ENCODE measurements at regions not wholly inside any gene's neighbourhood (a gene's known extent, or its start where the extent isn't known, plus 50 kb on each side); places are given as distances from the start of the nearest gene placed in this dataset.

- Histone ChIP-seq H3K27me3 (peaks cover 0 to 21% (median 8%) of the 10 kb centered on the region in 11 experiments; a peak in 6 of 22 replicates), H3K4me2 (no peak overlapping the region), H3K9ac (no peak overlapping the region), H3K4me1 (peaks cover 0 to 5% (median 0%) of the 10 kb centered on the region in 10 experiments; a peak in 1 of 20 replicates), H3K9me3 (replicated peaks in 1 of 11) (peaks cover 4 to 40% (median 25%) of the 10 kb centered on the region in 11 experiments; a peak in 19 of 22 replicates), H4K20me1 (no peaks in the 10 kb centered on the region), H3K4me3 (no peak overlapping the region), H3K36me3 (no peaks in the 10 kb centered on the region; a peak in 1 of 22 replicates), H3K27ac (no peak overlapping the region)
- TF ChIP-seq Cebpa-rat (IDR thresholded peaks at IDR 0.05) = no peak
These were observed 392.7 kb upstream of the ID2 start for GRCh38 chr2:8289111-8289510.

- no peak overlapping the region for H3K27ac ChIP-seq
- peaks cover 0 to 21% (median 8%) of the 10 kb centered on the region in 11 experiments; a peak in 6 of 22 replicates for H3K27me3 ChIP-seq
- no peak overlapping the region for H3K4me2 ChIP-seq
- no peaks in the 10 kb centered on the region for H4K20me1 ChIP-seq
- H3K4me1 ChIP-seq = peaks cover 0 to 4% (median 0%) of the 10 kb centered on the region in 10 experiments; a peak in 5 of 20 replicates
- H3K4me3 ChIP-seq = no peak overlapping the region
- H3K36me3 ChIP-seq = no peaks in the 10 kb centered on the region; a peak in 1 of 22 replicates
- peaks cover 4 to 39% (median 25%) of the 10 kb centered on the region in 11 experiments; a peak in 19 of 22 replicates for H3K9me3 ChIP-seq (replicated peaks in 1 of 11)
- TF ChIP-seq Cebpa-rat (IDR thresholded peaks at IDR 0.05) = no peak
- H3K9ac ChIP-seq = no peak overlapping the region
These were observed 391.0 kb upstream of the ID2 start for GRCh38 chr2:8290771-8291352.

- peak overlapping the region in 9 of 11 experiments; percentile 0 to 98 (median 91); a peak in 13 of 22 replicates for H3K27ac ChIP-seq
- peaks cover 0 to 9% (median 4%) of the 10 kb centered on the region in 11 experiments; a peak in 3 of 22 replicates for H3K27me3 ChIP-seq
- peak overlapping the region in 5 of 11 experiments; percentile 52 to 86 (median 79); a peak in 8 of 22 replicates for H3K4me2 ChIP-seq
- peaks cover 25 to 58% (median 44%) of the 10 kb centered on the region in 10 experiments for H3K4me1 ChIP-seq
- H4K20me1 ChIP-seq = no peaks in the 10 kb centered on the region
- peaks cover 6 to 56% (median 22%) of the 10 kb centered on the region in 11 experiments; a peak in 18 of 22 replicates for H3K9me3 ChIP-seq (replicated peaks in 1 of 11)
- no peak overlapping the region for H3K9ac ChIP-seq
- no peaks in the 10 kb centered on the region for H3K36me3 ChIP-seq
- no peak overlapping the region for H3K4me3 ChIP-seq
- no peak for TF ChIP-seq Cebpa-rat (IDR thresholded peaks at IDR 0.05)
These were observed 385.6 kb upstream of the ID2 start for GRCh38 chr2:8296306-8296705.

- Histone ChIP-seq H3K27me3 (peaks cover 0 to 9% (median under 1%) of the 10 kb centered on the region in 11 experiments; a peak in 2 of 22 replicates), H3K4me1 (peaks cover 36 to 71% (median 57%) of the 10 kb centered on the region in 10 experiments), H3K4me3 (0 out of 20 replicates have a peak overlapping the region, but pooled peaks of 2 of the 10 experiments have one; percentile 1 to 5), H3K9me3 (replicated peaks in 1 of 11) (peaks cover 6 to 61% (median 25%) of the 10 kb centered on the region in 11 experiments; a peak in 18 of 22 replicates), H3K36me3 (no peaks in the 10 kb centered on the region), H3K4me2 (peak overlapping the region in 8 of 11 experiments; percentile 61 to 92 (median 82); a peak in 15 of 22 replicates), H3K27ac (peak overlapping the region in 10 of 11 experiments; percentile 65 to 98 (median 96); a peak in 20 of 22 replicates), H4K20me1 (no peaks in the 10 kb centered on the region), H3K9ac (peak overlapping the region in 2 of 11 experiments; percentile 52 to 60; a peak in 4 of 22 replicates)
- TF ChIP-seq Cebpa-rat (IDR thresholded peaks at IDR 0.05) = no peak
These were observed 384.3 kb upstream of the ID2 start for GRCh38 chr2:8297376-8298231.

GRCh38 chr2:8298783-8299182, 383.1 kb upstream of the ID2 start:
- Histone ChIP-seq H3K9me3 (replicated peaks in 1 of 11) (peaks cover 0 to 51% (median 25%) of the 10 kb centered on the region in 11 experiments; a peak in 17 of 22 replicates), H3K27me3 (peaks cover 0 to 5% (median 0%) of the 10 kb centered on the region in 11 experiments; a peak in 2 of 22 replicates), H3K4me3 (no peak overlapping the region; a peak in 1 of 20 replicates), H3K36me3 (no peaks in the 10 kb centered on the region), H3K27ac (peak overlapping the region in 10 of 11 experiments; percentile 65 to 98 (median 96); a peak in 21 of 22 replicates), H3K4me1 (peaks cover 48 to 83% (median 68%) of the 10 kb centered on the region in 10 experiments), H3K4me2 (peak overlapping the region; percentile 48 to 92 (median 79)), H4K20me1 (no peaks in the 10 kb centered on the region), H3K9ac (peak overlapping the region in 9 of 11 experiments; percentile 39 to 67 (median 57); a peak in 18 of 22 replicates)
- TF ChIP-seq Cebpa-rat (IDR thresholded peaks at IDR 0.05) = peak; percentile 59 to 95 (median 91); a peak in 19 of 22 replicates

GRCh38 chr2:8300216-8300615, 381.6 kb upstream of the ID2 start:
- Histone ChIP-seq H3K4me3 (peak overlapping the region in 1 of 10 experiments; percentile 9; a peak in 1 of 20 replicates), H3K9ac (peak overlapping the region in 3 of 11 experiments; percentile 25 to 82 (median 80); a peak in 4 of 22 replicates), H3K4me2 (peak overlapping the region; percentile 57 to 92 (median 79)), H4K20me1 (no peaks in the 10 kb centered on the region), H3K27ac (peak overlapping the region in 9 of 11 experiments; percentile 84 to 98 (median 96); a peak in 18 of 22 replicates), H3K27me3 (no peaks in the 10 kb centered on the region; a peak in 1 of 22 replicates), H3K4me1 (peaks cover 62 to 98% (median 82%) of the 10 kb centered on the region in 10 experiments), H3K36me3 (no peaks in the 10 kb centered on the region), H3K9me3 (replicated peaks in 1 of 11) (peaks cover 0 to 48% (median 25%) of the 10 kb centered on the region in 11 experiments; a peak in 17 of 22 replicates)
- TF ChIP-seq Cebpa-rat (IDR thresholded peaks at IDR 0.05) = no peak

GRCh38 chr2:8300905-8301304, 381.0 kb upstream of the ID2 start:
- no peak for TF ChIP-seq Cebpa-rat (IDR thresholded peaks at IDR 0.05)
- peak overlapping the region in 9 of 11 experiments; percentile 34 to 84 (median 80); a peak in 14 of 22 replicates for H3K9ac ChIP-seq
- H3K4me2 ChIP-seq = peak overlapping the region; percentile 57 to 92 (median 79)
- H3K4me1 ChIP-seq = peaks cover 69 to 100% (median 89%) of the 10 kb centered on the region in 10 experiments
- H3K9me3 ChIP-seq (replicated peaks in 1 of 11) = peaks cover 0 to 48% (median 25%) of the 10 kb centered on the region in 11 experiments; a peak in 17 of 22 replicates
- no peaks in the 10 kb centered on the region for H3K36me3 ChIP-seq
- H3K4me3 ChIP-seq = peak overlapping the region in 4 of 10 experiments; percentile 11 to 25 (median 22); a peak in 2 of 20 replicates
- peak overlapping the region in 10 of 11 experiments; percentile 65 to 98 (median 96); a peak in 18 of 22 replicates for H3K27ac ChIP-seq
- H3K27me3 ChIP-seq = no peaks in the 10 kb centered on the region; a peak in 1 of 22 replicates
- no peaks in the 10 kb centered on the region for H4K20me1 ChIP-seq

GRCh38 chr2:8303322-8303832, 378.5 kb upstream of the ID2 start:
- Histone ChIP-seq H4K20me1 (no peaks in the 10 kb centered on the region), H3K27me3 (no peaks in the 10 kb centered on the region; a peak in 1 of 22 replicates), H3K9ac (peak overlapping the region in 10 of 11 experiments; percentile 62 to 84 (median 79); a peak in 20 of 22 replicates), H3K9me3 (replicated peaks in 1 of 11) (peaks cover 0 to 27% (median 18%) of the 10 kb centered on the region in 11 experiments; a peak in 16 of 22 replicates), H3K4me3 (peak overlapping the region in 1 of 10 experiments; percentile 24; a peak in 2 of 20 replicates), H3K27ac (peak overlapping the region; percentile 56 to 98 (median 96); a peak in 21 of 22 replicates), H3K4me2 (peak overlapping the region; percentile 78 to 95 (median 89)), H3K36me3 (no peaks in the 10 kb centered on the region), H3K4me1 (peaks cover 76 to 100% (median 99%) of the 10 kb centered on the region in 10 experiments)
- TF ChIP-seq Cebpa-rat (IDR thresholded peaks at IDR 0.05) = peak; percentile 21 to 94 (median 89); a peak in 19 of 22 replicates

Data from BLaER1 treated with 17β-estradiol and CSF1 and Interleukin-3, amounts not matched to agents 10 nM and 100 nM (cell line).